HCT116 (cell line): ENCODE measurements at regions not wholly inside any gene's neighbourhood (a gene's known extent, or its start where the extent isn't known, plus 50 kb on each side); places are given as distances from the start of the nearest gene placed in this dataset.

Experiments used
- CTCF ChIP-seq, 3 experiments: fragments of 200-600 bp in 1 of 3; sonication (generic) in 1 of 3; IDR thresholded peaks in 2 of 3; conservative IDR thresholded peaks in 1 of 3; 2 replicates each; pipeline ENCODE4 v1.5.1; 2012 to 2017; ENCODE audit warnings: low read depth in 2 of 3, low read length in 2 of 3, antibody characterized with exemption in 1 of 3, borderline replicate concordance in 1 of 3, control low read depth in 1 of 3, mild to moderate bottlenecking in 1 of 3, mixed read lengths in 1 of 3, mixed run types in 1 of 3, moderate library complexity in 1 of 3; ENCODE audit not compliant: insufficient read depth in 1 of 3
- POLR2AphosphoS5 ChIP-seq: IDR thresholded peaks from 2 replicates; pipeline ENCODE4 v1.6.1; 2011; ENCODE audit warnings: mild to moderate bottlenecking, low read depth, low read length, moderate library complexity
- ZFX ChIP-seq: fragments of 450-650 bp; IDR thresholded peaks from 2 replicates; pipeline ENCODE4 v1.6.1; 2017

- TF ChIP-seq ZFX: no peak
- no peak for TF ChIP-seq CTCF (IDR thresholded peaks at IDR 0.05 in 2 of 3, conservative IDR thresholded peaks at IDR 0.05 in 1 of 3; ENCODE audit: borderline replicate concordance in 1 of 3, insufficient read depth in 1 of 3, low read depth in 2 of 3, low read length in 2 of 3)
- no peak for TF ChIP-seq POLR2AphosphoS5
These were observed 266.1 kb upstream of the NRIP1 start for GRCh38 chr21:15330872-15331271.
